ENCODE measurements at regions not wholly inside any gene's neighbourhood (a gene's known extent, or its start where the extent isn't known, plus 50 kb on each side); places are given as distances from the start of the nearest gene placed in this dataset.
"Not testable (repeated sequence)": the region's sequence is repeated elsewhere in the genome, so short reads cannot be mapped to it uniquely, and the experiment has no call there.

GRCh38 chr6:50337532-50338122 is 287.9 kb upstream of the DEFB112 start:
- DNase-seq (ENCODE audit: low spot score) = no peak

GRCh38 chr6:50353603-50354002 is 303.9 kb upstream of the DEFB112 start:
- DNase-seq (ENCODE audit: low spot score) = no peak

GRCh38 chr6:50358113-50358512 is 308.4 kb upstream of the DEFB112 start:
- no peak for DNase-seq (ENCODE audit: low spot score)

DNA sequence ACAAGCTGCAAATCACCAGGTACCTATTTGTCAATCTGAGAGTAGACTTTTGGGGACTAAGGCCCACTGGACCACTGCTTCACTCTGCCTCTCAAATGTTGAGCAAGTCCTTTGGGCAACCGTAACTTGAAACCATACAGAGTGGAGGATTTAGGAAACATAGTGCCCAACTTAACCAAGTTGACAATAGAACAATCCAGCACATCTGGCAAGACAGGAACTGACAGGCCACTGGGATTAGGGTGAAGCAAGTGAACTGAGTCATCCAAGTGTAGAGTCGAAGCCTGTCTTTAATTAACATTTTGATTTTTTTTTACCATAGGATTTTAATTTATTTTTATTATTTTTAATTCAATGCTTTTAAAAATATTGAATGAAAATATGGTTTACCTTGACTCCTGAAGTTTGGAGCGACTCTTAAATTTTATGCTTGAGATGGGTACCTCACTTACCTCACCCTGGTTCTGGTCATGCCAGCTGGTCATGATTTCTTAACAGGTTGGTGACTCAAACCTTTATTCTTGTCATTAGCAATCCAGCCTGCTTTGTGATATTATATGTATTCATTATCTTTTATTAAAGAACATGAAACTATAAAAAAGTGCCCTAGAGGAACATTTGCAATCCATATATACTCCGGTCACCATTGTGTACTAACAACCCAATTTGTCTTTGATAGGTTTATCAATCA is 312.1 kb upstream of the DEFB112 start:
- no peak for DNase-seq (ENCODE audit: low spot score)

DNA sequence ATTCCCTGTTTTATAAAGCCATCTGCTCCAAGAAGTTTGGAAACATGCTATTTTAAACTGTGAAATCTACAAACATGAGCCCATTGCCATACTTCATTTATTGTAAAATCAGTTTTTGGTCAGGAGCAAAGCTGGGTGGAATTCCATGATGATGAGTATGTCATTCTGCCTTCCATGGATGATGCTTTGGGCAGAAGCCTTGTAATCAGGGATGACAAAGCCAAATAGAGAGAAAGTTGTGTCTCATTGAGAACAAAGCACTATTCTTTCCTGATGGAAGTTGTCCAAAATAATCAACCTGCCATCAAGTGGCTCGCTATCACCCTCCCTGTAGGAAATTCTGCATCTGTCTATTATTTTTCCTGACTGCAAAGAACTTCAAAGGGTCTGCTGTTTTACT is 313.0 kb upstream of the DEFB112 start:
- DNase-seq (ENCODE audit: low spot score) = no peak

DNA sequence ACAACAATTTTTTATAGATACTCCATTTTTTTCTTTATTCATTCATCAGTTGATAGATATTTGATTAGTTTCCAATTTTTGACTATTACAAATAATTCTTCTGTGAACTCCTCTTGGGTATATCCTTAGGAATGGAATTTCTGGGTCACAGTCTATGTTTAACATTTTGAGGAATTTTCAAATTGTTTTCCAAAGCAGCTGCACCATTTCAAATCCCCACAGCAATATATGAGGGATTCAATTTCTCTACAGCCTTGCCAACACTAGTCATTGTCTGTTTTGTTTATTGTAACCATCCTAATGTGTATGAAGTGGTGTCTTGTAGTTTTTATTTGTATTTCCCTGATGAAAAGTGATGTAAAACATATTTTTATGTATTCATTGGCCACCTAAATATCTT is 320.3 kb upstream of the DEFB112 start:
- DNase-seq (ENCODE audit: low spot score) = no peak

- no peak for DNase-seq (ENCODE audit: low spot score)
Measured at GRCh38 chr6:50380406-50381098, 330.8 kb upstream of the DEFB112 start.

DNA sequence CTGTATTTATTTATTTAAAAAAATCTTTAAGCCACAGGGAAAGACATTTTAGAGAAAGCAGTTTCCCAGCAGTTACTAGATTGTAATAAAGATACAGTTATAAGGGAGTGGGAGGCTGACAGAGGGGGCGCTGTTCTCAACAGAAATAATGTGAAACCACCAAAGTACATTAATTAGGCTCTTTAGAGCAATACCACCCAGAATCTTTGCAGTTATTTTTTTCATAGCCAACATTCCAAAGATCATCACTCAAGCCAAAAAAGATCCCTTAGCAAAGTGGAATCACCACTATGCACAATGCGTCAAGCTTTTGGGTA is 331.3 kb upstream of the DEFB112 start:
- DNase-seq (ENCODE audit: low spot score) = peak; percentile 6

DNA sequence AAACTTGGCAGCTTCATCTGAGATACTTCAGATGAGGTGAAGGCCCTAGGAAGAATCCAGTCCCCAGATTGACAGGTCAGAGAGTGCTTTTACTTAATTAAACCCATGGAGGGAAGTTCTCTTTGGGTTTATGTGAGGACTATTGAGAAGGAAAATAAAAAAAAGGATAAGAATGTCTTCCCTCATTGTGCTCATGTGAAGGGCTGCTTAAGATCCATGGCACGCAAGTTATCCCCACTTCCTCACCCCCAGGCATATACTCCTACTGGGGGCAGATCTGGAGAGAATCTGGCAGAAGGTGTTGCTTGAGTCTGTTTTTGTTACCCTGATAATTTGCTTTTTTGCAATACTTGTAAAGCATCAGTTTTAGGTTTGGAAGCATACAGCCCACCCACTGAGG is 322.9 kb upstream of the TFAP2D start:
- no peak for DNase-seq (ENCODE audit: low spot score)

GRCh38 chr6:50394139-50394538 is 319.2 kb upstream of the TFAP2D start:
- not testable (repeated sequence) for DNase-seq (ENCODE audit: low spot score)

DNA sequence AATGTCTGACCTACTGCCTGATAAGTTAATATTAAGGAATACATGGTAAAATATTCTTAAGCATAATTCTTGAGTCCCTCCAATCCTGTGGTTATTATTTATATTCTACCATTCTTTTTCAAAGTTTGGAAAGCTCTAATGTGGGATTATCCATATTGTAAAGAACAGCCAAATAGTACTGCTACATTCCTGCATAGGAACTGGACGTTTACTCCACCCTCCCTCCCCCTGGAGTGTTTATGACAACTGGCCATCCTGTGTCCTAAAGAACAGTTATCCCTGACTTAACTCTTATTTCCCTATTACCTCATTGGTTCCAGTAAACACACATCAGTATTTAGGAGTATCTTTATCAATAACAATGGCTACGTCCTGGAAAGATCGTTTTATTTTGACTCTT is 308.7 kb upstream of the TFAP2D start:
- DNase-seq (ENCODE audit: low spot score) = no peak

DNA sequence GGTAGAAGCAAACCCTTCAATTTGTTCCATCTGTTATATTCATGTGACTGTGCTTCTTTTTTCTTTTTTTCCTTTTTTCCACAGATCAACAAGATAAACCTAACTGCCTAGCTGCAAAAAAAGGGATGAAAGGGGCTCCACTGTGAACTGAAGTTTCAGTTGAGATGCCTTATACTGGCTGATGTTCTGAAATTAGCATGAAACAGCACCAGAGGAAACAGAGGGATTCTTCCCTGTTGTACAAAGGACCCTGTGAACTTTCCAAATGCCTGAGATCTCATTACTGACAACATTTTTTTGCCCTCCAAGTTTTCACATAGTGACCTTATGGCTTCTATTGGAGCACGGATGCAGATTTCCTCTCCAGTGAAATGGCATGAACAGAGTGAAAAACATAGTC is 302.7 kb upstream of the TFAP2D start:
- DNase-seq (ENCODE audit: low spot score) = no peak

- DNase-seq (ENCODE audit: low spot score) = not testable (repeated sequence)
Measured at GRCh38 chr6:50421041-50421440, 292.3 kb upstream of the TFAP2D start.

GRCh38 chr6:50427267-50427666 is 286.1 kb upstream of the TFAP2D start:
- no peak for DNase-seq (ENCODE audit: low spot score)

DNA sequence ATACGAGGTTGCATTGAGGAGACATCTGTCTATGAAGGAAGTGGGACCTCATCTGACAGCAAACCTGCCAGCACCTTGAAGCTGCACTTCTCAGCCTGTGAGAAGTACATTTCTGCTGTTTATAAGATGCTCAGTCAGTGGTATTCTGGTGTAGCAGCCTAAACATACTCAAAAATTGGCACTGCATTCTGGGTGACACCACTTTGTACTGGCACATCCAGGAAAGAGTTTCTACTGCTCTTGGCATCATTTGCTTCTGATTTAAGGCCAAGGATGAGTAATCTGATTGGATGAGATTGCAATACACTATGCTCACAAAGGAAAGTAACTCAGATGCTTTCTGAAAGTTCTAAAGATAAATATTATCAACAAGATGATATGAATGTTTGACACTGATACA is 275.4 kb upstream of the TFAP2D start:
- no peak for DNase-seq (ENCODE audit: low spot score)

DNA sequence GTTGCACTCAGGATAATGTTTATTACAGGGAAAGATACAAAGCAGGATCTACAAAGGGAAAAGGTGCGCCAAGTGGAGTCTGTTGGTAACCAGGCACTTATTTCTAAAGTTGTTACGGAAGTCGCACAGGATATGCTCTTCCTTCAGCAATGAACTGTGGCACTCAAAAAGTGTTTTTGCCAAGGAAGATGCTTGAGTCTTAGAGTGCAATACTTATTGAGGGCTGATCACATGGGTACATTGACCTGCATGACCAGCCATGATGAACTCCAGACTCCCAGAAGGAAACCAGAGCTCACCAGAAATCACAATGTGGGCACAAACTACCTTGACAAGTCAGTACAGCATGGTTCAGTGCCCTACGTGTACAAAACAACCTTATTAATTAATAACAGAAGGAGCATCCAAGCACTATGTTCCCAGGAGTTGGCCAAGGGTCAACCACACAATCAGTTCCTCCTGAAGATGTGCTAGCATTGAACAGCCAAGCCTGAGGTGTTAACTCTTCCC is 270.7 kb upstream of the TFAP2D start:
- DNase-seq (ENCODE audit: low spot score) = no peak

DNA sequence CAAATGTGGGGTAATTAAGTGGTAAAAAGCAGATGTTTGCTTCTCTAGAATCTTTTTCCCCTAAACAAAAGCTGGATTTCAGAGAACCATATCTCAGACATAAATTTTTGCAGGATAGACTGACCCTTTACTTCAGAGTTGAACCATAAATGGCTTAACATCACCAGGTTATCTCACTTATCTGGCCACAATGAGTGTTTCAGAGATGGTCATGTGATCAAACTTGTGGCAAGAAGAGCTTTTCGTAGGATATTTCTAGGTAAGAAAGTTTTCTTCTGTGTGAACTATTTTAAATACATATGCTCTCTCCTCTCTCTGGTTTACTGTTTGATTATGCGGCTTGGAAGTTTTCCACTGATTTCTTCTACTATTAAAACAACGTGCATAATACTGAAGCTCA is 270.2 kb upstream of the TFAP2D start:
- DNase-seq (ENCODE audit: low spot score) = no peak

- no peak for DNase-seq (ENCODE audit: low spot score)
Measured at GRCh38 chr6:50449128-50449527, 264.2 kb upstream of the TFAP2D start.

GRCh38 chr6:50451826-50452400 is 261.4 kb upstream of the TFAP2D start:
- DNase-seq (ENCODE audit: low spot score) = no peak

GRCh38 chr6:50455029-50455428 is 258.3 kb upstream of the TFAP2D start:
- DNase-seq (ENCODE audit: low spot score) = no peak

GRCh38 chr6:50457351-50457750 is 256.0 kb upstream of the TFAP2D start:
- DNase-seq (ENCODE audit: low spot score) = no peak

- no peak for DNase-seq (ENCODE audit: low spot score)
Measured at GRCh38 chr6:50461696-50462095, 251.6 kb upstream of the TFAP2D start.

DNA sequence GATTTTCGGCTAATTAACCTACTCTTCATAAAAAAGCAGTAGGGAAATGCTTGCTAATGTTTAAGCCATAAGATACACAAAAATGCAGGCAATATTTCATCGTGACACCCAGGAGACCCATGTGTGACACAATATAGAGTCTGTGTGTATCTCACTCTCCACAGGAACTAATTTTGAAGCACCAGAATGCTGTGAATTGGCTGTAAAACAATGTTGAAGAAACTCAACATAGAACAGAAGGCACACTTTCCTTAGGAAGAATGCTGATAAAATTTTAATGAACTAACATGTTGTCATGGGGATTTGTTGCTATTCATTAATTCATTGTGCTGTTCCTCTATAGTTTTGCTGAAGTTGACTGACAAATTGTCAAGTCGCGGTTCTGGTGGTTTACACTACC is 249.4 kb upstream of the TFAP2D start:
- no peak for DNase-seq (ENCODE audit: low spot score)
